HuH-7.5 (cell line): ENCODE measurements at regions not wholly inside any gene's neighbourhood (a gene's known extent, or its start where the extent isn't known, plus 50 kb on each side); places are given as distances from the start of the nearest gene placed in this dataset.

Source experiments
- DNase-seq: peaks from one replicate; pipeline ENCODE4 v3.0.0; 2011; ENCODE audit warnings: low spot score

DNA sequence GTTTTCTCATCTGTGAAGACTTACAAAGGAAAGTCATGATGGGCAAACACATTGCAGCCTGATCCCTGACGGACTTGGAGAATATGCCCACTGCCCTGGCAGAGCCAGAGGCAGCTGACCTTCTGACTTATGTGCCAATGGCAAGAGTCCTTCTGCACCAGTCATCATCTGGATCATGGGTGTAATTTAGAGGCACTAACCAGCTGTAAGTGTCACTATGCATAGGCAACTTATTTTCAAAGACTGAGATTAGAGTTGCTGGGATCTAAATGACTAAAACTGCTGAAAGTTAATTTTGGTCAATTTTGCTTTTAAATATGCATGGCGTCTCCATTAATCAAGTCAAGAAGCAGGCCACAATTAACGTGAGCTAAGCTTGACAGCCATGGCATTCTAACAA is 261.2 kb downstream of the BCL11A start:
- no peak for DNase-seq

DNA sequence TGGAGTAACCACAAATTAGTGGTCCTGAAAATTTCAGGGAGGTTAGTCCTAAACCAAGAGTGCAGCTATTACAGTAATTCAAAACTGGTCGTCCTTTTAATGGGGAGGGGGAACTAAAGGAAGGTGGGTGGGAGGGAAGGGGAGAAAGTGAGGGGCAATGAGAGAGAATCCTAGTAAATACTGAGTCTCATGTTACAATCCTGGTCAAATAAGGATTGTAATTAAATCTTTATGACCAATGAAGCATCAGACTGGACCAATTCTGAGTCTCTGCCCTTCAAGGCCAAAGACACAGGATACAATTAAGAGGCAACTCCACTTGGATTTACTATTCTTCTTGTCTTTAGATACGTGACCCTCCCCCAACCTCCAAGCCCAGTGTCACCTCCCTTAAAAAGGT is 262.9 kb downstream of the BCL11A start:
- DNase-seq = no peak

DNA sequence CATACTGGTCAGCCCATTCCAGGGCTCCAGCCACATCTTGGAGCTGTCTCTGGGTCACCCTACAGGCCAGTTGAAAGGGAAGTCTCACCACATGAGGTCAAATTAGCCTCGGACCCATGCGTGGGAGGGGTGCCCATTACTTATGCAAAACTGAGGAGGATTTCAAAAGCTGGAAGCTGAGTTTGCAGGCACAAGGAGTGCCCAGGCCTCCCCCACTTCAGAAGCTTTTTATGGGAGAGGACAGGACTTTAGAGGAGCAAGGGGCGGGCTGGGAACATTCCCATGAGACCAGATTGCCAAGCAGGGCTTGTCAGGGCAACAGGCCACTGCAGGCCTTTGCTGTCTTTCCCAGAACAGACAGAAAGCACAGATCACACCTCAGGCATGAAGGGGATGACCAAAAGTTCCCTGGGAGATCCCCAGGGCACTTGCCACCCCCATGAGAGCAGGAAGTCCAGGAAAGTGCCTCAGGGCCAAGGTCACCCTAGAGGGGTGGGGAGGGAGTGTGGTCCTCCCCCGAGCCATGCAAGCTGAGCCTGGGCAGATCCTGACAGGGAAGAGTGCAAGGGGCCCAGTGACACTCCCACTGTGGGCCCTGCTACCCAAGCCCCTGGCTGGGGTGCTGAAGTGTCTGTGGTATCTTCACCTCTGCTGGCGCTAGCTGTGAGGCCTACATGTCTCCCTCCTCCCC is 267.7 kb downstream of the BCL11A start:
- no peak for DNase-seq

DNA sequence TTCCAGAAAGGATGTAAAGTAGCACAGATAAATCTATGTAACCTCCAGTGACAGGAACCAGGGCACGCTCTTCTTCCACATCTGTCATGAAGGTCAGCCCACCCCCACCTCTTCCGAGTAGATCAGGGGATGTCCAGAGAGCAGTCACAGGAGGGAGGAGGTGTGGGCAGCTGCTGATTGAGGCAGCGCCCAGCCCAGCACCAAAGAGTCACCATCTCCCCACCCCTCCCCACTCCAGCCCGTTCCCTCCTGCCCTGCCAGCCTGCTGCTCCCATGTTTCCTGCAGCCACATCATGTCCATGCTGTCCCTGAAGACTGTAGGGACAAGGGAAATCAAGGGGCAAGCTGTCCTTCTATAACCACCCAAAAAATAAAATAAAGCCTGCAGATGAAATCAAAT is 269.8 kb downstream of the BCL11A start:
- no peak for DNase-seq

DNA sequence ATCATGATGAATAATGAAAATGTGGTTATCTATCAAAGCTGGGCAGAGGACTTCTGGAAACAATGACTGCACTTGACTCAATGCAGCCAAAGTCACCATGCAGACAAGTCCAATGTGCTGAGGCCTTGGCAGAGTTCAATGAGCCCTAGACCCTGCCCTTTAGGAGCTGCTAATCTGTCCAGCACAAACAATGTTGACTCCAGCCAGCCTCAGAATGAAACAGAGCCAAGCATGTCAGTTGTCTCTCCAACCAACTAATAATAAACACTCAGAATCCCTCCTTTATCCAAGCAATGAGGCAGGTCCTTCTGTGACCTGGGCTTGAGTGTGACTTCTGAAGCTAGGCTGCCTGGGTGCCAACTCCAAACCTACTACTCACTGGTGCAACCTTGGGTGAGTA is 270.6 kb downstream of the BCL11A start:
- DNase-seq = no peak

DNA sequence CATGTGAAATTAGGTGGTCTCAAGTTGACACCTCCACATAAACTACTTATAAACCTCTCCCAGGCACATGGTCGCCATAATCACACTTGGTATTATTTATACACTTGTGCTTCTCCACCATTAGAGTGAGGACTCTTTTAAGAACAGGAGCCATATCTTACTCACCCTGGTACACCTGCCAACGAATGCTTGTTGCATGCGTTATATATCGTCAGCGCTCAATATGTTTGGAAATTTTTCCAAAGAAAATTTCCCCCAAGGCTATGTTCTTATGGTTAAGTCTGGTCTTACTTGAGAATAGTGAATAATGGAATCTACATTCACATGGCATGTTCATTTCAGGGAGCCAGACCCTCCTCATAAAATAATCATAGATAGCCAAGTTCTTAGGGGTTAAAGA is 271.7 kb downstream of the BCL11A start:
- DNase-seq = no peak

DNA sequence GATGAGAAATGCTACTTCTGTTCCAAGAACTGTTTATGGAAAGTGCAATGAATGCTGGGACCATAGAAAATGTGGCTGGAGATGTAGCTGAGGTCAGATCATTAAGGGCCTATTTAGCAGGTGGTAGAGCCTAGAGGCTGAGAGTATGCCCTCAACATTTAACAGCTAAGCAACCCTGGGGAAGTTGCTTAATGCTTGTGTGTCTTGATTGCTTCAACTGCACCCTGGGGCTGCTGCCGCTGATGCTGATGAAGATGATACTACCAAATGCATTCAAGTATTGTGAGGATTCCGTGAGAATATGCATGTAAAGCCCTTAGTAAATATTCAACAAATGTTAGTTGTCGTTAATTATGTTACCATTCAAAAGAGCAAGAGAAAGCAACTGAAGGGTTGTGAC is 273.2 kb downstream of the BCL11A start:
- DNase-seq = no peak

DNA sequence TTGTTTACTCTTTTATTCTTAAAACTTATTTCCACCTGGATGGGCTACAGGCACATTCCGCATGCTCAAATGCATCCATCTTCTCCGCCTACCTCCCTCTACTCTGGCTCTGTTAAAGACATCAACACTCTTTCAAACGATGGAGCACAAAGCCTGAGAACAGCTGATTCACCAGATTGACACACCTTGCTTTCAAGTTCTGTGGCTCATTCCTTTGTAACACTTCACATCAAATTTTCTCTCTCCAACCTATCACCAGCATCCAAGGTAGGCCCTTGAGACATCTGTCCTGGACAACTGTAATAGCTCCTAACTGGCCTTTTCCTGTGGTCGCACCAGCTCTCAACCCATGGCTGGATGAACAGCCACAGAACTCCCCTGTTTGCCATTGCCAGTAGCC is 274.5 kb downstream of the BCL11A start:
- DNase-seq = no peak

DNA sequence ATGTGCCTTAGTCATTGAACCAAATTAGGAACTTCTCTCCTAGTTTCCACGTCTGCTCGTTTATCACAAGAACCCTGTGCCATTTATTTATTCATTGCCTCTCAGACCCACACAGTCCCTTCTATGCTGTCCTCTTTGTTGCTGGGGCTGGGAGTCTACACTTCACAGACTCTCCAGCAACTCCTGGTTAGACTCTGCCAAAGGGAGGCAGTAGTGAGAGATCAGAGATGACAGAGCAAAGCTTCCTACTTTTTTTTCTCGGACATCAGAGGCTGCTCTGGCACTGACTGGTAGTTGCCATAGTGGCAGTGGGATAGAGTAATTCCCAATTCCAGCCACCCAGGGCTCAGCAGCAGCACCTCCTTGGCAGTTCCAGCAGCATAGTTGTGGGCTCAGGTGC is 277.5 kb downstream of the BCL11A start:
- DNase-seq = no peak

DNA sequence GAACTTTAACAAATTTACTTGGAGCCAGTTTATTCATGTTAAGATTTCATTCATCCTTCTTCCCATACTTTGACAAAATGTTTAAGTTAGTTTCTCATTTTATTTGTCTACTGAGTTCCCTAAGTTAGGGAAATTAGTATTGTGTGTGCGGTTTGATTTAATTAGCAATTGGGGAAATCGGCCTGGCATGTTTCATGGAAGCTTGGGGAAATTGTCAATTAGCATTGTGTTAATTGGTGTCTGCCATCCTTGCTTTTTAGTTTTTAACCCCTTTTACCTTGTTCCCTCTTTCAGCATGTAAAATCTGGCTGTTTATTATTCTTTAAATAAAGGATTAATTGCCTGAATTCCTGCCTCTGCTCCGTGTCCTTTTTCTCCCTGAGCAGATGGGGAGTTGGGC is 279.6 kb downstream of the BCL11A start:
- DNase-seq = no peak

DNA sequence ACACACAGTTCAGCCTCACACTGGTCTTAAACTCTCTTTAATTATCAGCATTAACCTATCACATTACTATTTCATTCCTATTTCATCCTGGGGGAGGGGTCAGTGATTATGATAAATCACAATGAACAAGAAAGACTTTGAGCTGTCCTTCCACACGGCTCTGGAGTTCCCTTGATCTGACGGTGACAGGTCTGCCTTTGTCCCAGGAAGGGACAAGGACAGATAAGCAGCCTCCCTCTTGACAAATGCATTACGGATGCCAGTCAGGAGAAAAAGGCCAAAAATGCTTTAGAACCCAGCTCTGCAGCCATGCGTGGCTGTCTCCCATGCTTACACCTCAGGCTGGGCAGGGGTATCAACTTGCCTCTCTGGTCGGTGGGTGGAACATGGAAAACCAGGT is 281.7 kb downstream of the BCL11A start:
- DNase-seq = no peak

DNA sequence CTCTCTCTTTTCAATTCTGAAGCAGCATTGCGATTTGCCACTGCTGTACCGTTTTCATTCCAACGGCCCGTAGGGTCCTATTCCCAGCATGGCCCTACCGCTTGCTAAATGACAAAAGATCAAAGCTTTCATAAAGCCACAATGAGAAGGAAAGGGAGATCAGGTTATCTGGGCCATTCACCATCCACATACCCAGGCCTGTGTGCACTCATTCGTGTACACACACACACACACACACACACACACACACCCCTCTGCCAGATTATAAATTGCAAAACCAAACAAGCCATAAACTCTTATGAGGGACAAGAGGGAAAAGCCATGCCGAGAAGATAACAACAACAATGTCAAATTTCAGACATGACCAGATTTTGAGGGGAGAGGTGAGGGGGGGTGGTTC is 282.3 kb downstream of the BCL11A start:
- DNase-seq = no peak

DNA sequence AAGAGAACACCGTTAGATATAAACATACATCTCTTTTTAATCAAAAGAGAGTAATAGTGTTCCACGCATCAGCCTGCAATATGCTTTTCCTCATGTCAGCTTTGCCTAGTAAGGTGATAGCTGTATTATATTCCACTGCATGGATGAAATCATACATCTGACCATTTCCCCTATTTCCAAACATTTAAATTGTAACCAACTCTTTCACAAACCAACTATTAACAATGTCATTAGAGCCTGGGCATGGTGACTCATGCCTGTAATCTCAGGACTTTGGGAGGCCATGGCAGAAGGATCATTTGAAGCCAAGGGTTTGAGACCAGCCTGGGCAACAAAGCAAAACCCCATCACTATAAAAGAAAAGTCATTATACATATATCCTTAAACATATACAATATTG is 284.8 kb downstream of the BCL11A start:
- DNase-seq = no peak

DNA sequence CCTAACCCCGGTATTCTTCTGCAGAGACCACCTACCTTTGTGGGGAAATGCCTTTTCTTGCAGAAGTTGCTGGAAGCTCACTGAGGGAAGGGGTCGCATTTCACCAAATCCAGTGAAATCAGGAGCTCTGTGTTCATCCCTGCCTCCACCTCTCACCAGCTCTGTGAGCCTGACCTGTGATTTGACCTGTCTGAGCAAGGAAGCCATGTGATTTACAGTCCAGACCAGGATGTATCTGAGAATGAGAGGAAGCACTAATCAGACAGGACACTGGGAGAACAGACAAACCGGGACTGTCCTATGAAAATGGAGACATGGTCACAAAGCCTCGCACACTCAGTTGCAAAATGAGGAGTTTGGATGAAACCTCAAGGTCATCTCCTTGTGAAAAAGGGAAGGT is 285.4 kb downstream of the BCL11A start:
- no peak for DNase-seq

DNA sequence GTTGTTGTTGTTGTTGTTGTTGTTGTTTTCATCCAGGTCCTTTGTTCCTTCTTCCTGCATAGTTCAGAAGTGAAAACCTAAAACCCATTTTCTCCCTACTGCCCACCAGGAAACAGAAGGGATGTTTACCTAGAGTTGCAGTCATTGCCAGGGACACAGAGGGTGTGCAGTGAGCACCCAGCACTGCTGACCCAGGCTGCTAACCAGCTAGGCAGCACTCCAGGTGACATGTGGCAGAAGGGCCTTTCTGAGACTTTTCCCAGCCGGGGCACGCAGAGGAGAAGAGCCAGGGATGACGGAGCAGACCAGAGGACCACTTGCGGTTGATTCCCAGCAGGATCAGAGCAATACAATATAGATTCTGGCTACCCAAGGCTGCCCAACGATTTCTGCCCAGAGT is 286.3 kb downstream of the BCL11A start:
- DNase-seq = no peak

DNA sequence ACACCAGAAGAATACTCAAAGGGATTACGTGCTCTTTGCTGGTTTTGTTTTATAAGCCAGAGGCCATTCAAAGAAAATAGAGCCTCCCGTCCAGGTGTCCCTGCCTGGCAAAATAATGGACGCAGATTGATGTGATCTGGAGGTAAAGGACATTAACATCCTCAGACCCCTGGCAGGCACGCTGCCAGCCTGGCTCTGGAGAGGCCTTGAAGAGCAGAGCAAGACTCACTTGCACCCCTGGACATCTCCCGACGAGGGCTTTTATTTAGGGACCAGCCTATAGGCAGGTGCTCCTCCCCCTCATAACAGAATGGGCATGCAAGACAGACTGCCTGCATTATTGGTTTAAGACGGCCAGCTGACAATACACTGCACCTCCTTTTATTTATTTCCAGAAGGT is 291.3 kb downstream of the BCL11A start:
- DNase-seq = no peak

DNA sequence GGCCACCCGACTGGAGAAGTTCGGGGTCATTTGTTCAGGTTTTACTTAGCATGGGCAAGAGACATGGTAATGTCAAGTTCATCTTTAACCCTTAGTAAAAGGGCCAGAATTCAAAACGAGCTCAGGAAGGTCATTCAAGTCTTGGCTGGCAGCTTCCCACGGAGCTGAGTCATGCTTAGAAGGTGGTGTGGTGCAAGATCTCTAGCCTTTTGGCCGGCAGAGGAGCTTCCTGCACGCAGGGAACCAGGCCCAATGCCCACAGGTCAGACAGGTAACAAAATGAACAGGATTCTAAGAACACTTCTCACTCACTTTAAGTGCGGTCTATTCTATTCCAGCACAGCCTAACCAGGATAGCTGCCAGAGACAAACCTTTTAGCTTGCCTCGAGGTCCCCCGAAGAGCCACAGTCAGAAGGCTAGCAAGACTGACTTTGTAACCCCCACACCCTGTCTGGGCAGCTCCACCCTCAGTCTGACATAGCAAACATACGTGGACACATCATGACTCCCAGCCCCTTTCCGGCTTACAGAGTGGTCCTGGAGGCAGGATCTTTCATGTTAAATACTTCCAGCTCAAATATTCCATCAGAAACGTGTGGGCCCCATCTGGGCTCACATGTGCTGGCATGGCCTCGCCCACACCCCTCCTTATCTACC is 292.7 kb downstream of the BCL11A start:
- no peak for DNase-seq

DNA sequence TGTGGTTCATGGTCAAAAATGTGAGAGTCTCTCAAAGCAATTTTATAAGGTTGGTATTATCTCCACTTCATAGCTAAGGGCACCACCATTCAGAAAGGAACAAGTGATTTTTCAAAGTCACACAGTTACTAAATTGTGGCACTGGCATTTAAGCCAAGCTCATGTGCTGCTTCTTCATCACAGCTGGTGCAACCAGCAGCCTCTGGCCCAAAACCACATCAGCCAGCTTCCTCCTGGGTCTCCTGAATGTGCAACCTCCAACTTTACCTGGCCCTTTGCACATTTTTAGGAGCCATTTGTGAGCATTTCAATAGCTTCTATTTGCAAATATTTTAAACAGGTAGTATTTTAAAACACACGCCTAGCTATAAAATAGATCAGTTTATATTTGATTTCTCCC is 293.7 kb downstream of the BCL11A start:
- no peak for DNase-seq

DNA sequence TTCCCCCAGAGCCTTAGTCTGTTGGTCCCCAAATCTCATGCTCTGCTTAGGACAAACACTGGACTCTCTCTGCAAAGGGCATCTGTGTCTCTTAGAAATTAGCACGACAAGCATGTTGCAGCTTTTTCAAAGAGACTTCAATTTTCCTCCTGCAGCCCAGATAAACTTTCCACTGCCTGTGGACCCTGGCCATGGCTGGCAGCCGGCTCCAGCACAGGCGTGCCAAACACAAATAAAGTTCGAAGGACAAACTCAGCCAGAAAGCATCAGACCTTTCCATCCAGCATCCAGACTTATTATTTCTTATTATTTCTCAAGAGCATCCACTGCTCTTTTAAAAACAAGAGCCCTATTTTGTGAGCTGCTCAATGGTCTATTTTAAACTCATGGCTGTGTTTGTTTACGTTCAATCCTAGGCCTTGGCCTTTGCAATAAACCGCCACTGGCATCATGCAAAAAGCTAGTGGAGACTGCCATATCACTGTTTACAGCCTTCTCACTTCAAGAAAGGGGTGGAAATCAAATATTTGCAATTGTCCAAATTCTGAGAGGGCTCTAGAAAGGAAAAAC is 300.8 kb downstream of the BCL11A start:
- DNase-seq = no peak

DNA sequence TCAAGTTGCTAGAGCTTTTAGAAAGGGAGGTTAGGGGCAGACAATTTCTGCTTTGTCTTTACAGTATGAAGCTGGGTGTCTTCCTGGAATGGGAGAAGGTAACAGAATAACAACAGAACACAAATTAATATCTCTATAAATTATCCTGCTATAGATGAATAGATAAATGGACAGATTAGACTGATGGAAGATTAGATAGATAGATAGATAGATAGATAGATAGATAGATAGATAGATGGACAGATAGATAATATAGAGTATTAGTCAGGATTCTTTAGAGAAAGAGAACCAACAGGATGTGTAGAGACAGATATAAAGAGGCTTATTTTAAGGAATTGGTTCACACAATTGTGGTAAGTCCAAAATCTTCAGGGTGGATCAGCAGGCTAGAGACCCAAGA is 302.2 kb downstream of the BCL11A start:
- DNase-seq = no peak

DNA sequence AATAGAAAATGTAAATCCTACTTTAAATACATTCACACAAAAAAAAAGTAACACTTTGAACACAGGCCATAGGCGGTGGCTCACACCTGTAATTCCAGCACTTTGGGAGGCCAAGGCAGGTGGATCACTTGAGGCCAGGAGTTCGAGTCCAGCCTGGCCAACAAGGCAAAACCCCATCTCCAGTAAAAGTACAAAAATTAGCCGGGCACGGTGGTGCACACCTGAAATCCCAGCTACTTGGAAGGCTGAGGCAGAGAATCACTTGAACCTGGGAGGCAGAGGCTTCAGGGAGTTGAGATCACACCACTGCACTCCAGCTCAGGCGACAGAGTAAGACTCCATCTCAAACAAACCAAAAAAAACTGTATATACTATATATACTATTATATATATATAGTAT is 303.6 kb downstream of the BCL11A start:
- no peak for DNase-seq

DNA sequence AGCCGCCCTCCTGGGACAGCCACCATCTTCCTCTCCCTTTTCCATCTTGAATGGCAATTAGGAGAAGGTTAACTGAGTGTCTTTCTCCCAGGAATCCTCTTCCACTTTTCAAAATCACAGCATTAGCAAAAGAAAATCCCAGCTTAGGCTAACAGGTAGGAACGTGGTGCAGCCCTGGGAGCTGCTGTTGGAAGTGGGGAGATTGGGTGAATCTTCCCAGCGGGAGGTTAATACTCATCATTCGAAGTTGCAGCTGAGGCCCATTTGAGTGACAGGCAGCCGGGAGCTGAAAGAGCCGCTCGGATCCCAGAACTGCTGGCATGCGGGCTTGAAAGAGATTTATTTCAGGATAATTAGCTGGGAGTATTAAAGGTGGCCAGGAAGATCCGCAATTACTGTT is 306.0 kb downstream of the BCL11A start:
- no peak for DNase-seq

DNA sequence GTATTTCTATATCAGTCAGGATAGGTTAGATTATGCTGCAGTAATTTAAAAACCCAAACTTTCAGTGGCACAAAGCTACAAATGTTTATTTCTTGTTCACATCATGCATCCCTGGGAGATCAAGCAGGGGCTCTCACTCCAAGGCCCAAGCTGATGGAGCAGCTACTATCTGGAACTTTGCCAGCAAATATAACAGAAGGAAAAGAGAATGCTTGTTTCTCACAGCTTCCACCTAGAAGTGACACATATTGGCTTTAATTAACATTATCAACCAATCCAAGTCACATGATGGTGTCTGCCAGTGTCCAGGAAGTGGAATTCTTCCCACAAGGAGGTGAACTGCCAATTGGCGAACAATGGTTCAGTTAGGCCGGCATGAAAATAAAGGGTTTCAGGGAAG is 306.9 kb downstream of the BCL11A start:
- no peak for DNase-seq
